Calu3 (cell line): ENCODE measurements at regions not wholly inside any gene's neighbourhood (a gene's known extent, or its start where the extent isn't known, plus 50 kb on each side); places are given as distances from the start of the nearest gene placed in this dataset.

ENCODE experiments used
- BruUV-seq: library from RNA; stranded (reverse); fragments of 400-500 nt; replicated peaks from 2 replicates; lab custom pipeline; 2021; lab: Mats Ljungman, UMichigan
- CTCF ChIA-PET: fragments of 300-600 bp; sonication (Branson Sonifier 250); formaldehyde crosslinking; loops from one replicate; lab custom pipeline; 2022; ENCODE audit warnings: antibody characterized with exemption; lab: Charles Lee
- DNase-seq: peaks from one replicate; pipeline ENCODE4 v3.0.0; 2022
- H3K27ac Mint-ChIP-seq: one replicate; pipeline ENCODE4 v1.8.0; 2022; ENCODE audit warnings: mixed read lengths; ENCODE audit not compliant: unreplicated experiment
- H3K27me3 Mint-ChIP-seq: one replicate; pipeline ENCODE4 v1.8.0; 2022; ENCODE audit warnings: mixed read lengths; ENCODE audit not compliant: unreplicated experiment
- H3K36me3 Mint-ChIP-seq: one replicate; pipeline ENCODE4 v1.8.0; 2022; ENCODE audit warnings: mild to moderate bottlenecking, moderate library complexity, mixed read lengths; ENCODE audit not compliant: insufficient read depth, unreplicated experiment
- H3K4me1 Mint-ChIP-seq: one replicate; pipeline ENCODE4 v1.8.0; 2022; ENCODE audit warnings: mild to moderate bottlenecking, low read depth, mixed read lengths; ENCODE audit not compliant: unreplicated experiment
- H3K4me3 Mint-ChIP-seq: one replicate; pipeline ENCODE4 v1.8.0; 2022; ENCODE audit warnings: mild to moderate bottlenecking, low read depth, moderate library complexity, mixed read lengths; ENCODE audit not compliant: unreplicated experiment
- H3K9me3 Mint-ChIP-seq: one replicate; pipeline ENCODE4 v1.8.0; 2022; ENCODE audit warnings: low read depth, mixed read lengths; ENCODE audit not compliant: unreplicated experiment
- intact Hi-C: fragments of 100-400 bp; cut with micrococcal nuclease; formaldehyde crosslinking; loops from one replicate; pipeline ENCODE4 v1.10.0; 2022; ENCODE audit not compliant: unreplicated experiment
- TF ChIP-seq, protein P1 (sequence below): fragments of 200-600 bp; IDR thresholded peaks from one replicate; pipeline ENCODE4 v1.8.0; 2022; ENCODE audit warnings: antibody characterized with exemption; ENCODE audit not compliant: unreplicated experiment

DNA sequence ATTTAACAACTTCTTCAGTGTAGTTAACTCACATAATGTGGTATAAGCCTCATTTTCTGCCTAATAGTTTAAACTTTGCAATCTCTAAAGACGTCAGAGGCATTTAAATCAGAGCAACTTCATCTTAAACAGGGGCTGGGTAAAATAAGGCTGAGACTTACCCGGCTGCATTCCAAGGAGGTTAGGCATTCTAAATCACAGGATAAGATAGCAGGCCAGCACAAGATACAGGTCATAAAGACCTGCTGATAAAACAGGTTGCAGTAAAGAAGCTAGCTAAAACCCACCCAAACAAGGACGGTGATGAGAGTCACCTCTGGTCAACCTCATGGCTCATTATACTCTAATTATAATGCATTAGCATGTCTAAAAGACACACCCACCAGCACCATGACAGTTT is 115.6 kb upstream of the PKP2 start:
- Mint-ChIP-seq H3K4me3 (no peak overlapping the region), H3K9me3 (peaks cover 7% of the 10 kb centered on the region), H3K27ac (no peak overlapping the region), H3K36me3 (no peaks in the 10 kb centered on the region), H3K4me1 (peaks cover 14% of the 10 kb centered on the region), H3K27me3 (no peaks in the 10 kb centered on the region)
- intact Hi-C loops: no loop called here
- no TSS peak for BruUV-seq
- CTCF ChIA-PET: no interaction called here
- DNase-seq: peak; percentile 48
- TF ChIP-seq, protein P1, sequence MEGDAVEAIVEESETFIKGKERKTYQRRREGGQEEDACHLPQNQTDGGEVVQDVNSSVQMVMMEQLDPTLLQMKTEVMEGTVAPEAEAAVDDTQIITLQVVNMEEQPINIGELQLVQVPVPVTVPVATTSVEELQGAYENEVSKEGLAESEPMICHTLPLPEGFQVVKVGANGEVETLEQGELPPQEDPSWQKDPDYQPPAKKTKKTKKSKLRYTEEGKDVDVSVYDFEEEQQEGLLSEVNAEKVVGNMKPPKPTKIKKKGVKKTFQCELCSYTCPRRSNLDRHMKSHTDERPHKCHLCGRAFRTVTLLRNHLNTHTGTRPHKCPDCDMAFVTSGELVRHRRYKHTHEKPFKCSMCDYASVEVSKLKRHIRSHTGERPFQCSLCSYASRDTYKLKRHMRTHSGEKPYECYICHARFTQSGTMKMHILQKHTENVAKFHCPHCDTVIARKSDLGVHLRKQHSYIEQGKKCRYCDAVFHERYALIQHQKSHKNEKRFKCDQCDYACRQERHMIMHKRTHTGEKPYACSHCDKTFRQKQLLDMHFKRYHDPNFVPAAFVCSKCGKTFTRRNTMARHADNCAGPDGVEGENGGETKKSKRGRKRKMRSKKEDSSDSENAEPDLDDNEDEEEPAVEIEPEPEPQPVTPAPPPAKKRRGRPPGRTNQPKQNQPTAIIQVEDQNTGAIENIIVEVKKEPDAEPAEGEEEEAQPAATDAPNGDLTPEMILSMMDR: no peak

DNA sequence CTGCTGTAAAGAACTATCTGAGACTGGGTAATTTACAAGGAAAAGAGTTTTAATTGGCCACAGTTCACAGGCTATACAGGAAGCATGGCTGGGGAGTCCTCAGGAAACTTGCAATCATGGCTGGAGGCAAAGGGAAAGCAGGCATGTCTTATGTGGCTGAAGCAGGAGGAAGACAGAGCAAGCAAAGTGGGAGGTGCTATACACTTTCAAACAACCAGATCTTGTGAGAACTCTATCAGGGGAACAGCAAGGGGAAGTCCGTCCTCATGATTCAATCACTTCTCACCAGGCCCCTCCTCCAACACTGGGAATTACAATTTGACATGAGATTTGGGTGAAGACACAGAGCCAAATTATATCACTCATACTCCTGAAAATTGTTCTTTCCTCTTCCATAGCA is 109.5 kb upstream of the PKP2 start:
- no peak overlapping the region for H3K27ac Mint-ChIP-seq
- H3K9me3 Mint-ChIP-seq: peaks cover 5% of the 10 kb centered on the region
- intact Hi-C loops: no loop called here
- CTCF ChIA-PET: no interaction called here
- no peak for DNase-seq
- no TSS peak for BruUV-seq
- no peaks in the 10 kb centered on the region for H3K27me3 Mint-ChIP-seq
- TF ChIP-seq, protein P1: no peak
- H3K4me1 Mint-ChIP-seq: peaks cover 3% of the 10 kb centered on the region
- H3K36me3 Mint-ChIP-seq: no peaks in the 10 kb centered on the region
- no peak overlapping the region for H3K4me3 Mint-ChIP-seq

DNA sequence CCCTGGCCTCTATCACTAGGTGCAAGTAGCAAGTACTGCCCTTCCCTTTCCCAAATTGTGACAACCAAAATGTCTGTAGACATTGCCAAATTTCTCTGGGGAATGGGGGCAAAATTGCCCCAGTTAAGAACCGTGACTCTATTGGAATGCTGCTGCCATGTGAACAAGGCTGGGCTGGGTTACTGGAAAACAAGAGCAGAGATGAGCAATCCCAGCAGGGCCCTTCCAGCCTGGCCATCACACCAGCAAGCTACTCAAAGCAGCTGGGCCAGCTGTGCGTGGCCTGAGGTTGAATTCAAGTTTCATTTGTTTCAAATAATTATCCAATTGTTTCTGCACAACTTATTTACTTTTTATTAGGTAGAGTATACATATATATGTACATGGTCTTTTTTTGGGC is 103.4 kb upstream of the PKP2 start:
- H3K4me3 Mint-ChIP-seq: no peak overlapping the region
- peaks cover 2% of the 10 kb centered on the region for H3K9me3 Mint-ChIP-seq
- H3K27ac Mint-ChIP-seq: no peak overlapping the region
- intact Hi-C loops: no loop called here
- TF ChIP-seq, protein P1: no peak
- CTCF ChIA-PET: no interaction called here
- DNase-seq: no peak
- no TSS peak for BruUV-seq
- no peaks in the 10 kb centered on the region for H3K4me1 Mint-ChIP-seq
- H3K36me3 Mint-ChIP-seq: no peaks in the 10 kb centered on the region
- no peaks in the 10 kb centered on the region for H3K27me3 Mint-ChIP-seq

DNA sequence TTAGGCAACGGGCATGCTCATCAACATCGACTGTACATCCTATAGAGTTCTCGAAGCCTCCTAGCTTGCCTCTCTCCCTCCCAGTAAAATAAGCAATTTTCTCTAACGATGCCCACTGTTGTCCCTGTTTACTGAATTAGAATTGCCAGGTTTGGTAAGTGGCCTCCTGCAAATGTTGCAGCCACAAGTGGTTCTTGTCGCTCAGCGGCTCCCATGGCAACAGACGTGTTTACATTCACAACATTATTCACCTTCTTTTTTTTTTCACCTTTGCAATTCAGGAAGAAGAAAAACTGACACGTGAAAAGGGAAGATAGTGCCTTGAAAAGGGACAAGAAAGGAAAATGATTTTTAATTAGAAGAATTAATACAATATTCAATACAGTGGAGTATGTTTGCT is 100.9 kb upstream of the PKP2 start:
- CTCF ChIA-PET: no interaction called here
- H3K4me3 Mint-ChIP-seq: no peak overlapping the region
- peaks cover 2% of the 10 kb centered on the region for H3K9me3 Mint-ChIP-seq
- intact Hi-C loops: loop anchor here (10.0 kb wide), 1 partner anchor 187 kb away; no protein-coding TSS in a partner anchor
- no peaks in the 10 kb centered on the region for H3K27me3 Mint-ChIP-seq
- peak overlapping the region; percentile 39 for H3K27ac Mint-ChIP-seq
- no TSS peak for BruUV-seq
- H3K36me3 Mint-ChIP-seq: no peaks in the 10 kb centered on the region
- TF ChIP-seq, protein P1: no peak
- no peaks in the 10 kb centered on the region for H3K4me1 Mint-ChIP-seq
- DNase-seq: no peak
